Stimulated activated CD8-positive, alpha-beta memory T cell treated with anti-CD3 and anti-CD28 coated beads, Interleukin-12 subunit alpha, Interleukin-12 subunit beta, amount 100 ng/mL, for 1 hour (primary cell): ENCODE measurements at regions not wholly inside any gene's neighbourhood (a gene's known extent, or its start where the extent isn't known, plus 50 kb on each side); places are given as distances from the start of the nearest gene placed in this dataset.

Source experiments
- DNase-seq: peaks from one replicate; pipeline ENCODE4 v3.0.0-alpha.2; 2020; ENCODE audit warnings: low read depth

DNA sequence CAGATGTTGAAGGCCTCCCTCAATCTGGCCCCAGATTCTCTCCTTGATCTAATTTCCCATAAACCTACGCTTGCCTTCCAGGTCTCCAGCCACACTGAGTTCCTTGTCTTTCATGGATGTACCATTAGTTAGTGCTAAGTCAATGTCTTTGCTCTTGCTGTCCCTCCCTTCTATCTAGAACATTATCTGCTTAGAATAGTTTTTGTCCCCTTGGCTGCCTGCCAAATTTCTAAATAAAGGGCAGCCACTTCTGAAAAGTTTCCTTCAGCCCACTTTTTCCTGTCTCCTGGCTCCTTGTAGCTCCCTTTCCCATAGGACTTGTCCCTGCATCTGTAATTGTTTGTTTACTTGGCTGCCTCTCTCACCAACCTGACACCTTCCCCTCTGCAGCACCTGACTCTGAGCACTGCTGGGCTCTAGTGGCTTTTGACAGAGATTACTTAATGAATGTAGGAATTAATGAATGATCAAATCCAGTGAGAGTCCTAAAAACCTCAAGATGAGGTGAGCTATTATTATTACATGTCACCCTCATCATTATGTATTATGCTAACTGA lies 58.3 kb downstream of the CXCL12 start:
- DNase-seq: no peak

DNA sequence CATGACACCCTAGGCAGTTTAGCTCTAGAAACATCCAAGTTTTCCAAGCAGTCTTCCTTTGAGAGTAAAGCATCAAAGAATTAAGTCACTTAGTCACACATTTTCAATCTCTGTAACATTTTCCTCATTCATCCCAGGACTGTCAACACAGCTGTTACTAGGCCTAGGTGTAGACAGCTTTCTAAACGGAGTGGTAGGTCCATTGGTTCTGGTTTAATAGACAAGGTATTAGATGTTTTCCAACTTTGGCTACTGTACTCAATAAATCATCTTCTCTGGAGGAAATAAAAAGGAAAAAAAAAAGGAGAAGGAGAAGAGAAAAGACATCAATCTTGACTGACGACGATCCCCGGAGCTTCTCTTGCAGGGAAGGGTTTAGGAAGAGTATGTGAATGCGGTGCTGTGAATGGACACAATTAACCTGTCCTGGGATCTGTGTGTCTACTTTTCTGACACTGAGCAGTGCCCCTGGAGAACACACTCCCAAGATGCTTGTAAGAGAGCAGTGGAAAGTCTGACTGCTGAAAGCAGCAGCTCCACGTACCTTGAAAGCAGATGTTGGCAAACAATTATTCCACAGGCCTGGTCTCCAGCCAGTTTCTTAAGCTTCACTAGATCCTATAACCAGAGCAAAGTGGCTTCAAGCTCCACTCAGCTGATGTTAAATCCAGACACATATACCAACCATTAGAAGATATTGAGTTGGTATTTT lies 59.1 kb downstream of the CXCL12 start:
- no peak for DNase-seq

DNA sequence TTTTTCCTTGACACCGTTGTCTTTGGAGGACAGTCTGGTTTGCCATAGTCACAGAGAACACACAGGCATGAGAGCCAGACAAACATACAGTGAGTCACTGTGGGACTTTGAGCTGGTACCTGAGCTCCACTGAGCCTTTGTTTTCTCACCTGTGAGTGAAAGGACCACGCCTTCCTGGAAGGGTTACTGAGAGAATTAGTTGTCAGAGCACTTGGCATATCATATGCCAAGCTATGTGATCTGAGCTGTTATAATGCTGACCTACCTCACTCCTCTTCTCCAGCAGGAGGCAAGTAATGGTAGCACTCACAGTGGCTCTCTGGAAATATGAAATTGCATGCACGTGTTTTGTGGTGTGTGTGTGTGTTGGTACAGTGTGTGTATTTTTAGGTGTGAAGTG lies 59.7 kb downstream of the CXCL12 start:
- no peak for DNase-seq

DNA sequence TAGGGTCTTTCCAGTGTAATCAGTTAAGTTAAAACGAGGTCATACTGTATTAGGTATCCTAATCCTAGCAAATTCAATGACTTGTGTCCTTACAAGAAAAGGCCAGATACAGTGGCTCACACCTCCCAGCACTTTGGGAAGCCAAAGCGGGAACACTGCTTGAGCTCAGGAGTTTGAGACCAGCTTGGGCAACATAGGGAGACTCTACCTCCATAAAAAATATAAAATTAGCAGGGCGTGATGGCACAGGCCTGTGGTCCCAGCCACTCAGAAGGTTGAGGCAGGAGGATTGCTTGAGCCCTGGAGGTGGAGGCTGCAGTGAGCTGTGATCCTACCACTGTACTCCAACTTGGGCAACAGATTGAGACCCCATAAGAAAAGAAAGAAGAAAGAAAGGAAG lies 61.1 kb downstream of the CXCL12 start:
- no peak for DNase-seq

DNA sequence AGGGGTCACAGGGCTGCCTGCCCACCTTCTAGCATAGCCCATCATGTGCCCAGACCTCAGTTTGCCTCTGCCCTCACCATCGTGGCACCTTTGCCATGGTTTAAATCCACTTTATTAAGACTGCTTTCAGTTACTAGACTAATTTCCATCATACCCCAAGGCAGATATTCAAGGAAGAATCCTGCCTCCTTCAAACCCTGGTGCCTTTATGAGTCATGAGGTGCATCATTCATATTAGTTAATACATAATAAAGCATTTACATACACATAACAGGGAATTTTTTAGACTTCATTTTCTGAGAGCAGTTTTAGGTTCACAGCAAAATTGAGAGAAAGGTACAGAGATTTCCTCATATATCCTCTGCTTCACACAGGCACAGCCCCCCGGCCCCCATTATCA lies 62.8 kb downstream of the CXCL12 start:
- DNase-seq: no peak

DNA sequence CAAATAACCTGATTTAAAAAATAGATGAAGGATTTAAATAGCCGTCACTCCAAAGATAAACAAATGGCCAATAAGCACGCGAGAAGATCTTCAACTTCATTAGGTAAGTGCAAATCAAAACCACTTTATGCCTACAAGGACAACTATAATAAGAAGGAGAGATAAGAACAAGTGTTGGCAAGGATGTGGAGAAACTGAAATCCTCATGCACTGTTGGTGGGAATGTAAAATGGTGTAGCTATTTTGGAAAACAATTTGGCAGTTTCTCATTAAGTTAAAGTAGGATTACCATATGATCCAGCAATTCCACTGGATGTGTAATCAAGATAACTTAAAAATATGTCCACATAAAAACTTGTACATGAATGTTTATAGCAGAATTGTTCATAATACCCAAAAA lies 64.1 kb downstream of the CXCL12 start:
- no peak for DNase-seq

DNA sequence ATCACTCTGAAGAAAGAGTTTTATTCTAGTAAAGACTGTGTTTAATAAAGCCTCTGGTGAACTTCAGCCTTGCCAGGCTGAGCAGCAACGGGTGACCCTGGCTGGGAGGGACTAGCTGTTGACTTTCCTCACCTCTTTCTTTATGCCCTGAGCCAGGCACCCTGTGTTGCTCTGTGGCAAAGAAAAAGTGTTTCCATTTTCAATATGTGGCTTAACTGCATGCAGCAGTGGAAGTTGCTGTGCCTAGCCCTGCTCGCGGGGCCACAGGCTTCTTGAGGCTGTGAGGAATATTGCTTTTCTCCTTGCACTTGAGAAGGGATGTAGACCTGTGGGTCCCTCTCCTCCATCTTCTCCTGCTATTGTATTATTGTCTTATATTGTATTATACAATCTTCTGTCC lies 67.0 kb downstream of the CXCL12 start:
- no peak for DNase-seq

DNA sequence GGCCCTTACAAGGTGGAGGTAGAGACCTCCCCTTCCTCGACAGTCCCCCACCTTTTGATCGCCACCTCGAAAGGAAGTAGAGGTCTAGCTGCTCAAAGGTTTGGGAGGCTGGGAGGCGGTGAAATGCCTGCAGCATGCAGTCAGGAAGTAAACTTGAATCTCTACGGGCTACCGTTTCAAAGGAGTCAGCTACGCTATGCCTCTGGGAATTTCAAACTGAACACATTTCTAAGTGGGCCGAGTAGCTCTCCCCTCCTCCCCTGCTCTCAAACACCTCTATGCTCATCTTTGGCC lies 68.0 kb downstream of the CXCL12 start:
- no peak for DNase-seq

DNA sequence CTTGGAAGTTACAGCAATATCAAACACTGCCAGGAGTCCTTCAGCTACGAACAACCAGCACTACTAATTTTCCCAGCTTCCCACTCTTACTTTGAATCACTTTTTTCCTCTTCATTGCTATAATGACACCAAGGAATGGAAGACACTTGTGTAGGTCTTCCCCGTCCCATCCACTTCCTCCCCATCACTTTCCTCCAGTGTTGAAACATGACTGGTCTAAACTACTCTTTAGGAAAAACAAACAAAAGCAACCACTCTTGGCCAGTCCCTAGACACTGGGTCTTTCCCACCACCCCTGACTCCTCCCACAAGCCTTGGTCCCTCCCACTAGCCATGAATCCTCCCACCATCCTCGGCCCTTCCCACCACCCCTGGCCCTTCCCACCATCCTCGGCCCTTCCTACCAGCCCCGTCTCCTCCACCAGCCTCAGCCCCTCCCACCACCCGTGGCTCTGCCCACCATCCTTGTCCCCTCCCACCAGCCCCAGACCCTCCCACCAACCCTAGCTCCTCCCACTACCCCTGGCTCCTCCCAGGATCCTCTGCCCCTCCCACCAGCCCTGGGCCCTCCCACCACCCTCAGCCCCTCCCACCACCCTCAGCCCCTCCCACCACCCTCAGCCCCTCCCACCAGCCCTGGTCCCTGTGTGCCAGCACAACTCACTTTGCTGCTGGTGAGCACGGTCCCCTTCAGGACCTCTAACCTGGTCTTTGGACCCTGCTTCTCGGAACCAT lies 68.5 kb downstream of the CXCL12 start:
- no peak for DNase-seq

DNA sequence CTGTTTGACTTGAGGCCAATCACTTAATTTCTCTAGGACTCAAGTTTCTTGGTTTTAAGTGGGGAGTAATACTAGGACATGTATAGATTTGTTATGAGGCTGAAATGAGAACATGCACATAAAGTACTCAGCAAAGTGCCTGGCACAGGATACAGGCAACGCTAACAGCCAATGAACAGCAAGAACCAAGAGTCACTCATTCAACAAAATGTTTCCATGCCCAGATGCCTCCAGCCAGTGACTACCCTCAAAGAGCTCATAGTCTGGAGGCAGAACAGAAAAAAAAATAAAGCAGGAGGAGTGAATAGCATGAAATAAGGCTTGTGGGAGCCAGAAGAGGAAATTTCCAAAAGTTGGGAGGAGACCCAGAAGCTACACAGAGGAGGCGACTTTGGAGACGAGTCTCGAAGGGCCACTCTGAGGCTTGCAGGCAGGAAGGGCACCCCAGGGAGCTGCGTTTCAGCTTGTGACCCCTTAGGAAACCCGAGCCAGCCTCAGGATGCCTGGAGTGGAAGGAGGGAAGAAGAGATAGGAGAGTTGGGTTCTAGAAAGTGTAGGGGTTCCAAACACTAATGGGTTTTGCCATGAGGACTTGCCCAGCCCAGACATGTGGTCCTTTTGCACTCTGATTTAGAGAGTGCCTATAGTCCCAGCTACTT lies 70.0 kb downstream of the CXCL12 start:
- DNase-seq: no peak

DNA sequence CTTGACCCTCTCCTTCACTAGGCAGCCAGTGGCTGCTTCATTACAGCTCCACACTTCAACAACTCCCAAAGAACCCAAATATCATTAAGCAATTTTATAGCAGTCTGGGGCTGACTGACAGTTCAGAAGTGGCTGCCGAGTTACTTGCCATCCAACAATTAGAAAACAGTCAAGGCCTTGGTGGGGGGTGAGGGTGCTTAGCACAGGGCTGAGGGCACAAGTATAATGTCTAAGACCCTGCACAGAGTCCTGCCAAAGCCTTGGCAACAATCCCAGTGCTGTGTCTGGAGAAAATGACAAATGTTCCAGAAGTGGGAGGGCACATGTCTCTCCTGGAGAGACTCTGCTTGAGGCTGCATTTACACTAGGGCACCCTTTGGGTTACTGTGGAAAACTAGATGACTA lies 71.1 kb downstream of the CXCL12 start:
- no peak for DNase-seq

DNA sequence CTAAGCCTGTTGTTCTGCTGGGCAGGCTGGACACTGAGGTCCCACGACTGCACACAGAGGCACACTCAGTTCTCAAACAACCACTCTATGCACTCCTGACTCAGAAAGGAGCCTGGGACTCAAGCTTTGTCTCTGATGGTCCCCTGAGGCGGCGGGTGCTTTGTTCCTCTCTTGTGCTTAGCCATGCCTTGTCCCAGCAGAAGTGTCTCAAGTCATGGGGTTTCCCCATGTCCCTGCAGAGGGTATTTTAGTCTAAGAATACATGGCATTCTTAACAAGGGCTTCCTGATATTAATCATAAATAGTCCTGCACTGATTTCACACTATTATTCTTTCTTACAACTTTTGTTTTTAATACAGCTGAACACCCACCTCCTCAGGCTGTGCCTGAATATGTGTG lies 72.5 kb downstream of the CXCL12 start:
- DNase-seq: no peak

DNA sequence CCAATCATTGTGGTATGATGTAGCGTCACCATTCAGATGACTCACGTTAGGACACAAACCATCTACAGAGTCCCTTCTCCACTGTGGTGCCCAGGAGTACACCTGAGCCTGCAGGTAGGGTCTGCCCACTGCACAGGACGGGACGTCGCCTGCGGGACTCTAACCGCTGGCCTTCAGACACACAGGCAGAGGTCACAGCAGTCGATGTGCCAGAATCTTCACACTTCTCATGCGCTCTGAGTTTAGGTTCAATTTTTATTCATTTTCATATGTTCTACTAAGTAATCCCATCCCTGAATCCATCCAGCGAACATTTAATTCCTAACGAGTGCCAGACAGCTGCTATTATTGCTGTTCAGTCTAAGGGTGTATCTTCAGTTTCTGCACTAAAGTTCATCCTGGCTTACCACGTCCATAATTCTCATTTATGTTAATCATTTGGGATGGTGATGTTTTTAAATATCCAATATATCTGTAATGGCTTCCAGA lies 73.3 kb downstream of the CXCL12 start:
- no peak for DNase-seq

DNA sequence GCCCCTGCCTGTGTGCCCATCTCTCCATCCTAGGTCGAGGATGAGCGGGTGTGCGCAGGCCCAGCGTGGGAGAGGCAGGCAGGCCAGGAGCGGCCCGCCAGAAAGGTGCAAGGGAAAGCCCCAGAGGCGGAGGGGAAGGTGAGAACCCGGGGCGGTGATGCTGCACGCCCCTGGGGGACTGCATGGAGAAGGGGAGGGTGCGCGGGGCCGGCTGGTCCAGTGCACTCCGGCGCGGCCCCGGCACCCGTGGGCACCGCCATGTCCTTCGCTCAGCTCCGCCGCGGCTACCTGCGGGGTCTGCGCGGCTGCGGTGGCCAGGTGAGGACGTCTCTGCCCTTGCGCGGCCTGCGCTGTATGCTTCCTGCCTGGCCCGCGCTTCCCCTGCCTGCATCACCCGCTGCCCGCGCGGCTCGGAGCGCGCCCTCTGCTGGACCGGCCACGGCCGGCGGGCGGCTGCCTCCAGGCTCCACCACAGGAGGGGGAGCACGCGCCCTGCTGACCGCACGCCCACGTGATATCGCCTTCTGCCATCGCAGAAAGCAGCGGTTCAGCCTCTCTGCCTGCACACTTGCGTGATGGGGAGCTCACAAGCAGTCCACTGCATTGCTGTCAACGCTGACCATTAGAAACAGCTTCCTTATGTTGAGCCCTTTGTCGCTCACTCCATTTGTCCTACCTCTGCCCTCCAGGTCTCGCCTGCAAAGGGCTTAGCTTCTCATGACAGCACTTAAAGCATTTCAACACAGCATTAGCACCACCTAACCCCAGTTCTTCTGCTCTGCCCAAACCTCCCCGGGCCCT lies 73.9 kb downstream of the CXCL12 start:
- DNase-seq: peak; percentile 43

DNA sequence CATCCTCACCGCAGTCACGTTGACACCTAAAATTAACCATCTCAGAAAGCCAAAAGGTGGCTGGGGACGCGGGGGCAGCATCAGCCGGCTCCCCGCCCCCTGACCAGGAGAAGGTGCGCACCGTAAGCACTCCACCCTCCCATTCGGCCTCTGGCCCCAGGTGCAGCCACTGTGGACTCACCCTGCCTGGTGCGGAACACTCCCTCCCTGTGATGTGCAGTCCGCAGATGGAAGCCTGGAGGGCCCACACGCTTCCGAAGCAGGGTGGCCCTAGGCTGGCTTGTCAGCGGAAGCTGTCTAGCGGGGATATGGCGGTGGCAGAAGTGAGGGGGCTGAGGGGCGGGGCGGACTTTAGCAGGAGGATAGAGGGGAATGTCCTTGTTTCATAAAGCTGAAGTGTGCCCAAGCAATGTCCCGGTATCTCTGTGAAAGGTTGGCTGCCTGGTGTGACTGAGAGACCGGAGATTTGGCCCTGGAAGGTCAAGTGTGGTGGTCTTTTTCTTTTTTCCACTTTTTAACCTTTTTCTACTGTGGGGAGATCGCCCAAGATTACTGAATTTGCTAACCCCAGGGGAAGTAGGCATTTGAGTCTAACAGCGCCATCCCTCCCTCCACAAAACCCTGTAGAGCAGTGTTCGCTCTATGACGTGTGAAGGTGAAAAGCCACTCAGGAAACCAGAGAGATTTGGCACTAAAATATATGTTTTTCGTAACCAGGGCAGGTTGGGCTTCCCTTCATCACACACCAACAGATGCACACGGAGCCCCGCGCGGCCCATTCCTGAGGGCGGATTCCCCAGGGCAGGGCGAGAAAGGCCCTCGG lies 74.7 kb downstream of the CXCL12 start:
- no peak for DNase-seq

DNA sequence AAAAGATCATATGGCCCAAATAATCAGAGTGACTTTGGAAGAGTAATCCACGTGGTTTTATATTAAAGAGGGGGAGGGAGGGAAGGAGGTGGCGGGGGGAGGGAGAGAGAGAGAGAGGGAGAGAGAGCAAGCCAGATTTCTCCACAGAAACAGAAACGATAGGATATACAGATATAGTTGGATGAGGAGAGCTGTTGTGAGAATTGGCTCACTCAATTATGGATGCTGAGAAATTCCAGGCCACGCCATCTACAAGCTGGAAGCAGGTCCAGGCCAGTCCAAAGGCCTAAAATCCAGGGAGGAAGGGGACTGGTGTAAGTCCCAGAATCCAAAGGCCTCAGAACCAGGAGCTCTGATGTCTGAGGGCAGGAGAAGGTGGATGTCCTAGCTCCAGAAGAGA lies 75.5 kb downstream of the CXCL12 start:
- DNase-seq: no peak

DNA sequence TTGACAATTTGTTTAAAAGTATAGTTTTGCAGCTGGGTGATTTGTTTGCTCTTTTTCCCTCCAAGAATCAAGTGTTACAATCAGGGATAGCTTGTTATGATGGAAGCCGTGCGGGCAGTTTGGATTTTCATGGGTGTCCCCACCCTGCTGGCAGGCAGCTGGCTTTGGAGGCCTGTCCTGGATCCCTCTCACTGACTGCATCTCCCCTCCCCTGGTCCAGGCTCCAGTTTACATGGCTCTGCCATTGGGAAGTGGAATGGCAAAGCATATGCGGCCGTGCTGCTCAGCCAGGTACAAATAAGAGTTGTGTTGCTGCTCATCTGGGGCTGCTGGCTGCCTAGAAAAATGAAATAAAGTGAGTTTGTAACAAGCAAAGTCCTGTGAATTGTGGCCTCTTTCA lies 76.0 kb downstream of the CXCL12 start:
- DNase-seq: no peak

DNA sequence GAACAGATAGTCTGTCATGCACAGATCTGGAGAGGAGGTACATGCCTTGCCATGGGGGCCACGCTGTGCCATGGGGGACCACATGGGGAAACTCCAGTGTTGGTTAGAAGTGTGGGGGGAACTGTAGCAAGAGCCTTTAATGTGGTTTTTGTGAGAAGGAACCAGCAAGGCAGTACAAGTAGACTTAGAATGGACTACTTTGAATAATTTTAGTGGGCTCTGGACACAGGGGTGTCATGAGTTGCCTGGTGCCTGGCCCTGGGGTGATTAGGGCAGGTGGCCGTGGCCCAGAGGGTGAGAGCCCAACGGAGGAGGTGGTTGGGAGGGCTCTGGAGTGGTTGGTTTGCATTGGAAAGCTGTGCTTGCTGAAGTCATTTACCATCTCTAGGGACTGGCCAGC lies 77.2 kb downstream of the CXCL12 start:
- no peak for DNase-seq

DNA sequence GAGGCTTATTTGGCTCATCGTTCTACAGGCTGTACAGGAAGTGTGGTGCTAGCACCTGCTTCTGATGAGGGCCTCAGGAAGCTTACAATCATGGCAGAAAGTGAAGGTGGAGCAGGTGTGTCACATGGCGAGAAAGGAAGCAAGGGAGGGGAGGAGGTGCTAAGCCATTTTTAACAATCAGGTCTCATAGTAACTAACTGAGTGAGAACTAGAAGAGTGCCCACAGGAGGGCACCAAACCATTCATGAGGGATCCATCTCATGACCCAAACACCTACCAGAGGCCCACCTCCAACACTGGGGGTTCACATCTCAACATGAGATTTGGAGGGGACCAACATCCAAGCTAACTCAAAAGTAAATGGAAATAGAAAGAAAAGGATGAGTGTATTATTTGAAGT lies 78.1 kb downstream of the CXCL12 start:
- DNase-seq: no peak

DNA sequence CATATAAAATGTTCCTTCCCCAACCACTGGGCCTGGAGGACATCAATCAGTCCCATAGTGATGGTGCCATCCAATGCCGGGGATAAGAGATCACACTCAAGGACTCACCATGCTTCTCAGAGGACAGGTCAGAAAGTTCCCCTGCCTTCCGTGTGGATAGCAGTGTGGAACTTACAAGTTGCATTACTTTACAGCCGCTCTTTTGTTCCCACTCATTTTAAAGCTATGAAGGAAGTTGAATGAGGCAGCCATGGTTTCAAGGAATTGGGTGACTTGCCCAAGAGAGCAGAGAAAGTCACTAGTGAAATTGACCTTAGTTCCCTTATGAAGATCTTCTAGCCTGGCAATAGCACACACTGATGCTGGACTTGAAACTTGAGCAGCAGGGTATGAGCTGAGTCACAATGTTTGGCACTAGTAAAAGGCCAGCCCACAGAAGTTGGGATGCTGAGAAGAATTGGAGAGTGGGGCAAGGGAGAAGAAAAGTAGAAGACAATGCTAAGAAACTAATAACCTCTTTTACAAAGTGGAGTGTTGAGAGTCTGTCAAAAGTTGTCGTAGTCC lies 78.7 kb downstream of the CXCL12 start:
- no peak for DNase-seq

DNA sequence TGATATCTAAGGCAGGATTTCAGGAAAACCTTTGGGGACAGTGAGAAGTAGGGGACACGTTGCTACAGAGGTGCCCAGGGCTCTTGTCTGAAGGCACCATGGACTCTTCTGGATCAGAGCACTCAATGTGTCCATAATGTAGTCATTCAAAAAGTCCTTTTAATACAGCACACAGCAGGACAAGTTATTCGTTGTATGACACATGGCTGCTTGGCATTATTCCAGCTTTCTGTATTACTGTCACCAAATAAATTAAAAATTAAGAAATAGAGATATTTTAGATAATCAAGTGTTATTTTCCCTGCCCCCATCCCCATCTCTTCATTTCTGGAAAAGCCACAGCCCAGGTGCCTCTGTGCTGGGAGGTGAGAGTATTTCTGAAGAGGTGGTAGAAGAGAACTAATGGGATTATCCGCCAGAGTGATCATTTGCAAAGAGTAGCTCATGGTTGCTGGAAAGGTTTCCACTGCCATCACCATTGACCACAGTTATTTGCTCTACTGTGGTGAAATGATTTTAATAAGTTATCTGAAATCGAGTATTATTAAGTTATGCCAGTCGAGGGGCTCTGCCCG lies 83.0 kb downstream of the CXCL12 start:
- no peak for DNase-seq
